GM23248 (cell line): ENCODE measurements at regions not wholly inside any gene's neighbourhood (a gene's known extent, or its start where the extent isn't known, plus 50 kb on each side); places are given as distances from the start of the nearest gene placed in this dataset.

Experiments
- DNase-seq: peaks from one replicate; pipeline ENCODE4 v3.0.0-alpha.2; 2015
- H2AFZ ChIP-seq: fragments of 200-600 bp; sonication (generic); 2 replicates; pipeline ENCODE4 v1.6.1; 2016; ENCODE audit warnings: antibody characterized with exemption
- H3F3A ChIP-seq: fragments of 200-600 bp; sonication (generic); 2 replicates; pipeline ENCODE4 v1.6.1; 2016; ENCODE audit warnings: mild to moderate bottlenecking, antibody characterized with exemption, mixed run types; ENCODE audit not compliant: insufficient read depth
- H3K27ac ChIP-seq: fragments of 200-600 bp; sonication (generic); 2 replicates; pipeline ENCODE4 v1.5.1; 2016; ENCODE audit warnings: mild to moderate bottlenecking
- H3K27me3 ChIP-seq: fragments of 200-600 bp; sonication (generic); replicated peaks from 2 replicates; pipeline ENCODE4 v1.6.1; 2016; ENCODE audit warnings: mild to moderate bottlenecking; ENCODE audit not compliant: insufficient read depth
- H3K36me3 ChIP-seq: fragments of 200-600 bp; sonication (generic); 2 replicates; pipeline ENCODE4 v1.6.1; 2016; ENCODE audit warnings: low read depth, mild to moderate bottlenecking
- H3K4me1 ChIP-seq: fragments of 200-600 bp; sonication (generic); 2 replicates; pipeline ENCODE4 v1.6.1; 2016; ENCODE audit warnings: mild to moderate bottlenecking; ENCODE audit not compliant: insufficient read depth
- H3K4me2 ChIP-seq: fragments of 200-600 bp; sonication (generic); one replicate; pipeline ENCODE4 v1.6.1; 2016; ENCODE audit warnings: mild to moderate bottlenecking; ENCODE audit not compliant: unreplicated experiment
- H3K4me3 ChIP-seq: fragments of 200-600 bp; sonication (generic); 2 replicates; pipeline ENCODE4 v1.5.1; 2016; ENCODE audit warnings: mild to moderate bottlenecking
- H3K79me2 ChIP-seq: fragments of 200-600 bp; sonication (generic); 2 replicates; pipeline ENCODE4 v1.6.1; 2016; ENCODE audit warnings: mild to moderate bottlenecking; ENCODE audit not compliant: insufficient read depth
- H3K9ac ChIP-seq: fragments of 200-600 bp; sonication (generic); 2 replicates; pipeline ENCODE4 v1.6.1; 2016; ENCODE audit warnings: mild to moderate bottlenecking
- H3K9me2 ChIP-seq: fragments of 200-600 bp; sonication (generic); 2 replicates; pipeline ENCODE4 v1.6.1; 2016; ENCODE audit warnings: mixed run types, mild to moderate bottlenecking, moderate library complexity; ENCODE audit not compliant: insufficient read depth
- H3K9me3 ChIP-seq: fragments of 200-600 bp; sonication (generic); one replicate; pipeline ENCODE4 v1.6.1; 2017; ENCODE audit warnings: low read depth
- H4K20me1 ChIP-seq: fragments of 200-600 bp; sonication (generic); 2 replicates; pipeline ENCODE4 v1.6.0; 2016; ENCODE audit not compliant: insufficient read depth
- EZH2 ChIP-seq: fragments of 200-600 bp; sonication (generic); IDR thresholded peaks from 2 replicates; pipeline ENCODE4 v1.6.1; 2018; ENCODE audit warnings: antibody characterized with exemption, mild to moderate bottlenecking; ENCODE audit not compliant: insufficient read depth, poor library complexity, severe bottlenecking
- EZH2phosphoT487 ChIP-seq: fragments of 200-600 bp; sonication (generic); IDR thresholded peaks from 2 replicates; pipeline ENCODE4 v1.6.1; 2018; ENCODE audit warnings: antibody characterized with exemption, moderate library complexity, mild to moderate bottlenecking, low read depth; ENCODE audit not compliant: insufficient read depth
- WGBS, 2 experiments: methylation state at CpG; one replicate each; pipeline ENCODE4 v1.1.6; 2015 to 2017; ENCODE audit warnings: low lambda C conversion rate in 2 of 2, low coverage in 1 of 2; ENCODE audit errors: missing lambda C conversion rate in 2 of 2; 5-methylcytosine and 5-hydroxymethylcytosine counted together
- in situ Hi-C: fragments of 300-500 bp; cut with MboI; formaldehyde crosslinking; loops from 2 replicates; pipeline ENCODE4 v1.15.0; 2020

- WGBS, 2 experiments, result 0 to 6% methylated on average over 1 of the region's 1 CpG
- peaks cover 47% of the 10 kb centered on the region for H3K4me1 ChIP-seq
- DNase-seq, result peak; percentile 88
- H3K9me2 ChIP-seq, result 0 out of 2 replicates have a peak, but pooled peaks cover 3% of the 10 kb centered on the region
- no peaks in the 10 kb centered on the region for H4K20me1 ChIP-seq
- no peaks in the 10 kb centered on the region for H3K27me3 ChIP-seq
- no peaks in the 10 kb centered on the region for H3K79me2 ChIP-seq
- no peak for TF ChIP-seq EZH2
- no peak for TF ChIP-seq EZH2phosphoT487
- no peak overlapping the region for H2AFZ ChIP-seq
- peak overlapping the region; percentile 67 for H3K27ac ChIP-seq
- no peaks in the 10 kb centered on the region for H3K36me3 ChIP-seq
- H3K9me3 ChIP-seq, result no peaks in the 10 kb centered on the region
- peaks cover 27% of the 10 kb centered on the region for H3F3A ChIP-seq
- in situ Hi-C loops, result no loop called here
- H3K4me3 ChIP-seq, result no peak overlapping the region
- H3K4me2 ChIP-seq, result peak overlapping the region; percentile 29
- 0 out of 2 replicates have a peak overlapping the region, but pooled peaks have one; percentile 1 for H3K9ac ChIP-seq
Measured at GRCh38 chr1:59173721-59174120, 123.2 kb upstream of the FGGY start.

- Histone ChIP-seq H3K9ac (no peak overlapping the region), H2AFZ (no peak overlapping the region), H3K4me2 (no peak overlapping the region), H3K9me3 (no peaks in the 10 kb centered on the region), H3K27ac (no peak overlapping the region), H3K4me1 (peaks cover 39% of the 10 kb centered on the region), H3K27me3 (no peaks in the 10 kb centered on the region), H3F3A (peaks cover 27% of the 10 kb centered on the region), H3K79me2 (no peaks in the 10 kb centered on the region), H4K20me1 (no peaks in the 10 kb centered on the region), H3K9me2 (no peaks in the 10 kb centered on the region), H3K36me3 (no peaks in the 10 kb centered on the region), H3K4me3 (no peak overlapping the region)
- WGBS, 2 experiments, result 97 to 98% methylated on average over 3 of the region's 3 CpGs
- DNase-seq, result no peak
- TF ChIP-seq EZH2, result no peak
- no peak for TF ChIP-seq EZH2phosphoT487
- in situ Hi-C loops, result no loop called here
Measured at GRCh38 chr1:59176471-59176870, 120.4 kb upstream of the FGGY start.

DNA sequence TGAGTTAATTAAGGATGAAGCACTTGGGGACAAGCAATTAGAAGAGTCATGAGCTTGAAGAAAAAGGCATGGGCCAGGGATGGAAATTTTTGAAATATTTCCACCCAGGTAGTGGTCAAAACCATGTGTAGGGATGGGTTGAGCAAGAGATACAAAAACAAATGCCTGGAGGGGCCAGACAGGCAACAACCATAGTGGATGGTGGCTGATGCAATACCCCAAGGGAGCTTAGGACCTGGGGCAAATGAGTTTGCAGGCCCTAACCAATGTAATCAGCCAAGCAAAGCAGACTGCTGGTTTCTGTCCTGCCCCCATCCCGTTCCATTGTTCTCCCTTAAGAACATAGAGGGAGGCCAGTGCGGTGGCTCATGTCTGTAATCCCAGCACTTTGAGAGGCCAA, 119.1 kb upstream of the FGGY start:
- in situ Hi-C loops, result no loop called here
- no peak overlapping the region for H3K4me3 ChIP-seq
- no peaks in the 10 kb centered on the region for H4K20me1 ChIP-seq
- H3K9ac ChIP-seq, result no peak overlapping the region
- peaks cover 26% of the 10 kb centered on the region for H3K4me1 ChIP-seq
- H3K4me2 ChIP-seq, result no peak overlapping the region
- no peaks in the 10 kb centered on the region for H3K9me2 ChIP-seq
- H3K27me3 ChIP-seq, result no peaks in the 10 kb centered on the region
- no peaks in the 10 kb centered on the region for H3K36me3 ChIP-seq
- H3F3A ChIP-seq, result peaks cover 22% of the 10 kb centered on the region
- H3K9me3 ChIP-seq, result no peaks in the 10 kb centered on the region
- H2AFZ ChIP-seq, result no peak overlapping the region
- DNase-seq, result no peak
- WGBS, 2 experiments, result 98 to 100% methylated on average over 2 of the region's 2 CpGs
- H3K27ac ChIP-seq, result no peak overlapping the region
- H3K79me2 ChIP-seq, result no peaks in the 10 kb centered on the region
- no peak for TF ChIP-seq EZH2
- no peak for TF ChIP-seq EZH2phosphoT487

- Histone ChIP-seq H3K27me3 (no peaks in the 10 kb centered on the region), H3K4me2 (no peak overlapping the region), H3K4me1 (peaks cover 19% of the 10 kb centered on the region), H3F3A (peaks cover 16% of the 10 kb centered on the region), H3K27ac (no peak overlapping the region), H2AFZ (0 out of 2 replicates have a peak overlapping the region, but pooled peaks have one; percentile 16), H3K9me3 (no peaks in the 10 kb centered on the region), H3K4me3 (no peak overlapping the region), H3K36me3 (no peaks in the 10 kb centered on the region), H3K9ac (no peak overlapping the region), H4K20me1 (no peaks in the 10 kb centered on the region), H3K9me2 (no peaks in the 10 kb centered on the region), H3K79me2 (no peaks in the 10 kb centered on the region)
- no peak for TF ChIP-seq EZH2
- no peak for TF ChIP-seq EZH2phosphoT487
- in situ Hi-C loops, result no loop called here
- WGBS, 2 experiments, result 61 to 63% methylated on average over 4 of the region's 4 CpGs
- DNase-seq, result peak; percentile 48
Measured at GRCh38 chr1:59178339-59179187, 118.3 kb upstream of the FGGY start.
